Upper lobe of left lung (tissue), 6 donors: ENCODE measurements at regions not wholly inside any gene's neighbourhood (a gene's known extent, or its start where the extent isn't known, plus 50 kb on each side); places are given as distances from the start of the nearest gene placed in this dataset.
"Not testable (repeated sequence)": the region's sequence is repeated elsewhere in the genome, so short reads cannot be mapped to it uniquely, and the experiment has no call there.

Source experiments
- ATAC-seq, 2 donors: fragments of 200-7000 bp; cut with Tn5 transposase; one replicate each; pipeline ENCODE4 v1.9.1; 2022; ENCODE audit warnings: mild to moderate bottlenecking in 2 of 2, moderate library complexity in 2 of 2; ENCODE audit not compliant: low FRiP score in 2 of 2
- DNase-seq, 2 donors: peaks; one replicate each; pipeline ENCODE4 v3.0.0-alpha.2; 2019 to 2020
- H3K27ac ChIP-seq, 4 donors: fragments of 200-600 bp; sonication (generic); one replicate each; pipeline ENCODE4 v1.5.1; 2016 to 2019
- H3K27me3 ChIP-seq, 4 donors: fragments of 200-600 bp; sonication (generic); one replicate each; pipeline ENCODE4 v1.5.1; 2017 to 2019
- H3K36me3 ChIP-seq, 4 donors: fragments of 200-600 bp; sonication (generic); one replicate each; pipeline ENCODE4 v1.5.1; 2016 to 2019
- H3K4me1 ChIP-seq, 4 donors: fragments of 200-600 bp; sonication (generic); one replicate each; pipeline ENCODE4 v1.5.1; 2018 to 2019
- H3K4me3 ChIP-seq, 4 donors: fragments of 200-600 bp; sonication (generic); one replicate each; pipeline ENCODE4 v1.5.1; 2017 to 2019; ENCODE audit warnings: mild to moderate bottlenecking in 2 of 4, moderate library complexity in 1 of 4
- H3K9me3 ChIP-seq, 4 donors: fragments of 200-600 bp; sonication (generic); one replicate each; pipeline ENCODE4 v1.5.1; 2018 to 2019
- EP300 ChIP-seq, 4 donors: sonication (generic); formaldehyde crosslinking; IDR thresholded peaks; one replicate each; pipeline ENCODE4 v1.5.1; 2017; ENCODE audit warnings: antibody characterized with exemption in 4 of 4, control low read depth in 2 of 4
- POLR2A ChIP-seq, 4 donors: fragments of 450-650 bp; IDR thresholded peaks; one replicate each; pipeline ENCODE4 v1.5.1; 2016 to 2017; ENCODE audit warnings: antibody characterized with exemption in 4 of 4, mild to moderate bottlenecking in 2 of 4
- POLR2AphosphoS5 ChIP-seq, 2 donors: sonication (generic); formaldehyde crosslinking; IDR thresholded peaks; one replicate each; pipeline ENCODE4 v1.5.1; 2017; ENCODE audit warnings: antibody characterized with exemption in 2 of 2
- WGBS, 2 donors: methylation state at CpG; one replicate each; pipeline ENCODE4 v1.1.5; 2017 to 2018; 5-methylcytosine and 5-hydroxymethylcytosine counted together
- TF ChIP-seq, protein P1 (sequence below), 6 experiments: fragments of 450-650 bp in 4 of 6; fragments of 200-600 bp in 2 of 6; sonication (generic) in 2 of 6; IDR thresholded peaks; one replicate each; pipeline ENCODE4 v1.5.1; 2016 to 2019; ENCODE audit warnings: antibody characterized with exemption in 6 of 6
- donor health status: DM: no; HTN: no; CAD: no; lungs with moderate emphysema.
- donor health status: DM: no; HTN: yes; CAD: no; lungs with severe emphysema.

DNA sequence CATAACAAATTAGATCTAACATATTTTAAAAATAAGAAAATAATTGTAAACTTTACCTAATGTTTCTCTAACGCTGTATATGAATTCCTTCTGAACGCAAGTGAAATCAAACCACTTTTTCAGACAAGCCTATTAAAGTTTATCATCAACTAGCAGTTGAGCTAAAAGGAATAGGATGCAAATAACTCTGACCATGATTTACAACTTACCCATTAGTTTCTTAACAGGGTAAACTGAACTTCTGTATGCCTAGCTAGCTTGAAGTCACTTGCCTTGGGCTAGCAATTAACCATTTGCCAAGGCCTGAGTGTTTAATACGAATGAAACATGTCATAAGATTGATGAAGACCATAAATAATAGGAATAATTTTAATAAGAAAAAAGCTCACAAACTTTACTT lies 762.7 kb upstream of the ARRDC3 start:
- 86 to 91% methylated on average over 3 of the region's 3 CpGs for WGBS, 2 donors
- no peaks in the 10 kb centered on the region for H3K36me3 ChIP-seq
- H3K9me3 ChIP-seq, result no peaks in the 10 kb centered on the region
- ATAC-seq, result no peak
- no peaks in the 10 kb centered on the region for H3K27me3 ChIP-seq
- no peak overlapping the region for H3K4me3 ChIP-seq
- no peak overlapping the region for H3K27ac ChIP-seq
- H3K4me1 ChIP-seq, result no peaks in the 10 kb centered on the region
- TF ChIP-seq POLR2A (IDR thresholded peaks at IDR 0.05), result no peak
- no peak for TF ChIP-seq POLR2AphosphoS5 (IDR thresholded peaks at IDR 0.05)
- TF ChIP-seq, protein P1, sequence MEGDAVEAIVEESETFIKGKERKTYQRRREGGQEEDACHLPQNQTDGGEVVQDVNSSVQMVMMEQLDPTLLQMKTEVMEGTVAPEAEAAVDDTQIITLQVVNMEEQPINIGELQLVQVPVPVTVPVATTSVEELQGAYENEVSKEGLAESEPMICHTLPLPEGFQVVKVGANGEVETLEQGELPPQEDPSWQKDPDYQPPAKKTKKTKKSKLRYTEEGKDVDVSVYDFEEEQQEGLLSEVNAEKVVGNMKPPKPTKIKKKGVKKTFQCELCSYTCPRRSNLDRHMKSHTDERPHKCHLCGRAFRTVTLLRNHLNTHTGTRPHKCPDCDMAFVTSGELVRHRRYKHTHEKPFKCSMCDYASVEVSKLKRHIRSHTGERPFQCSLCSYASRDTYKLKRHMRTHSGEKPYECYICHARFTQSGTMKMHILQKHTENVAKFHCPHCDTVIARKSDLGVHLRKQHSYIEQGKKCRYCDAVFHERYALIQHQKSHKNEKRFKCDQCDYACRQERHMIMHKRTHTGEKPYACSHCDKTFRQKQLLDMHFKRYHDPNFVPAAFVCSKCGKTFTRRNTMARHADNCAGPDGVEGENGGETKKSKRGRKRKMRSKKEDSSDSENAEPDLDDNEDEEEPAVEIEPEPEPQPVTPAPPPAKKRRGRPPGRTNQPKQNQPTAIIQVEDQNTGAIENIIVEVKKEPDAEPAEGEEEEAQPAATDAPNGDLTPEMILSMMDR (IDR thresholded peaks at IDR 0.05), result no peak
- no peak for TF ChIP-seq EP300 (IDR thresholded peaks at IDR 0.05)
- DNase-seq, result no peak

DNA sequence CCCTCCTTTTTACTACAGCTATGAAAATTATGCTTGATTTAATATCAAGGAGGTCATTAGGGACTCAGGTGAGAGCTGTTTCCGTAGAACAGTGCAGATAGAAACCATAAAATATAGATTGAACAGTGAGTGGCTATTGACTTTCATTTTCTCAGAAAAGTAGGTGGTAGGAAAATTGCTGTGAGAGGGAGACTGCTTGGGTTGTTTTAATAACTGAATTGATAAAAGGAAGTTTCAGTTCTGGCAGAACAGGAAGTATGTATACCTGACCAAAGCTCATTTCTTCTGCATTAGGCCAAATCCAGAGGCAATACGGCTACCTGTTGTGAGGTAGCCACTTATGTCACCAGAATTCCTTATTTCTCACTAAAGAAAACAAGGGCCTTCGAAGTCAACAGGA lies 761.7 kb upstream of the ARRDC3 start:
- Histone ChIP-seq H3K27me3 (no peaks in the 10 kb centered on the region), H3K27ac (no peak overlapping the region), H3K4me3 (no peak overlapping the region), H3K4me1 (no peaks in the 10 kb centered on the region), H3K36me3 (no peaks in the 10 kb centered on the region), H3K9me3 (no peaks in the 10 kb centered on the region)
- TF ChIP-seq, protein P1 (IDR thresholded peaks at IDR 0.05), result no peak
- TF ChIP-seq POLR2A (IDR thresholded peaks at IDR 0.05) (no peak), POLR2AphosphoS5 (IDR thresholded peaks at IDR 0.05) (no peak), EP300 (IDR thresholded peaks at IDR 0.05) (no peak)
- WGBS, 2 donors, result 71 to 74% methylated on average over 3 of the region's 3 CpGs
- ATAC-seq, result no peak
- no peak for DNase-seq

DNA sequence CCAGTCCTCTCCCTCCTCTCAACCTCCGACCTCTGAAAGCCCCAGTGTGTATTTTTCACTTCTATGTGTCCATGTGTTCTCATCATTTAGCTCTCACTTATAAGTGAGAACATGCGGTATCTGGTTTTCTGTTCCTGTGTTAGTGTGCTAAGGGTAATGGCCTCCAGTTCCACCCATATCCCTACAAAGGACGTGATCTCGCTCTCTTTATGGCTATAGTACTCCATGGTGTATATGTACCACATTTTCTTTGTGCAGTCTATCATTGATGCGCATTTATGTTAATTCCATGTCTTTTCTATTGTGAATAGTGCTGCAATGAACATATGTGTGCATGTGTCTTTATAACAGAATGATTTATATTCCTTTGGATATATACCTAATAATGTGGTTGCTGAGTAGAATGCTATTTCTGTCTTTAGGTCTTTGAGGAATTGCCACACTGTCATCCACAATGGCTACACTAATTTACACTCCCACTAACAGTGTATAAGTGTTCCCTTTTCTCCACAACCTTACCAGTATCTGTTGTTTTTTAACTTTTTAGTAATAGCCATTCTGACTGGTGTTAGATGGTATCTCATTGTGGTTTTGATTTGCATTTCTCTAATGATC lies 749.3 kb upstream of the ARRDC3 start:
- not testable (repeated sequence) for H3K27ac ChIP-seq, H3K36me3 ChIP-seq
- WGBS, 2 donors, result 75 to 86% methylated on average over 5 of the region's 5 CpGs

GRCh38 chr5:92126182-92126581 lies 743.1 kb upstream of the ARRDC3 start:
- TF ChIP-seq POLR2A (IDR thresholded peaks at IDR 0.05) (no peak), POLR2AphosphoS5 (IDR thresholded peaks at IDR 0.05) (no peak), EP300 (IDR thresholded peaks at IDR 0.05) (no peak)
- TF ChIP-seq, protein P1 (IDR thresholded peaks at IDR 0.05), result no peak
- DNase-seq (no peak), ATAC-seq (no peak)
- no peaks in the 10 kb centered on the region for H3K4me1 ChIP-seq
- no peaks in the 10 kb centered on the region for H3K27me3 ChIP-seq
- H3K36me3 ChIP-seq, result no peaks in the 10 kb centered on the region
- 71 to 79% methylated on average over 1 of the region's 1 CpG for WGBS, 2 donors
- H3K4me3 ChIP-seq, result no peak overlapping the region
- no peaks in the 10 kb centered on the region for H3K9me3 ChIP-seq
- H3K27ac ChIP-seq, result no peak overlapping the region

More for the DNA sequence above, 749.3 kb upstream of the ARRDC3 start:
- not testable (repeated sequence) for H3K4me1 ChIP-seq, H3K9me3 ChIP-seq, H3K27me3 ChIP-seq, H3K4me3 ChIP-seq, DNase-seq, ATAC-seq

- DNase-seq, result no peak
- Histone ChIP-seq H3K9me3 (no peaks in the 10 kb centered on the region), H3K27ac (no peak overlapping the region), H3K4me1 (no peaks in the 10 kb centered on the region), H3K27me3 (no peaks in the 10 kb centered on the region), H3K36me3 (no peaks in the 10 kb centered on the region), H3K4me3 (no peak overlapping the region)
- 84 to 94% methylated on average over 1 of the region's 1 CpG for WGBS, 2 donors
- ATAC-seq, result no peak
- TF ChIP-seq POLR2A (IDR thresholded peaks at IDR 0.05), result no peak
- TF ChIP-seq, protein P1 (IDR thresholded peaks at IDR 0.05), result no peak
- no peak for TF ChIP-seq POLR2AphosphoS5 (IDR thresholded peaks at IDR 0.05)
- TF ChIP-seq EP300 (IDR thresholded peaks at IDR 0.05), result no peak
These were observed 736.0 kb upstream of the ARRDC3 start for GRCh38 chr5:92119110-92119509.
